ENCODE measurements at regions not wholly inside any gene's neighbourhood (a gene's known extent, or its start where the extent isn't known, plus 50 kb on each side); places are given as distances from the start of the nearest gene placed in this dataset.
A peak's percentile ranks its signal among the peaks of the same experiment; 100 is the strongest.

GRCh38 chr14:71855399-71856036 lies 76.7 kb upstream of the RGS6 start:
- DNase-seq, result peak; percentile 25

GRCh38 chr14:71856199-71856919 lies 75.9 kb upstream of the RGS6 start:
- DNase-seq, result no peak

GRCh38 chr14:71863049-71863448 lies 69.2 kb upstream of the RGS6 start:
- DNase-seq, result no peak

- DNase-seq, result no peak
These were observed 68.5 kb upstream of the RGS6 start for GRCh38 chr14:71863766-71864165.
